ENCODE measurements at regions not wholly inside any gene's neighbourhood (a gene's known extent, or its start where the extent isn't known, plus 50 kb on each side); places are given as distances from the start of the nearest gene placed in this dataset.

- TF ChIP-seq CTCF (conservative IDR thresholded peaks at IDR 0.05) (no peak), ZFX (IDR thresholded peaks at IDR 0.05) (no peak)
Measured at GRCh38 chr9:28001096-28001495, 427.8 kb upstream of the C9orf72 start.

All from C4-2B (cell line).